Mesenchymal stem cell (in vitro differentiated cells and primary cell): ENCODE measurements at regions not wholly inside any gene's neighbourhood (a gene's known extent, or its start where the extent isn't known, plus 50 kb on each side); places are given as distances from the start of the nearest gene placed in this dataset.

Source experiments
- DNase-seq: peaks from one replicate; pipeline ENCODE4 v3.0.0-alpha.2; 2013
- H2AFZ ChIP-seq: one replicate; pipeline ENCODE4 v1.6.1; 2013; ENCODE audit warnings: low read depth, mild to moderate bottlenecking, control low read depth, inconsistent platforms, low read length, moderate library complexity
- H2AK5ac ChIP-seq: 2 replicates; pipeline ENCODE4 v1.6.1; 2013; ENCODE audit warnings: low read length, moderate library complexity, mild to moderate bottlenecking, inconsistent platforms; ENCODE audit not compliant: severe bottlenecking
- H2BK120ac ChIP-seq: one replicate; pipeline ENCODE4 v1.6.1; 2013; ENCODE audit warnings: low read depth, mild to moderate bottlenecking, inconsistent platforms, low read length, moderate library complexity
- H2BK12ac ChIP-seq, 2 experiments: one replicate each; pipeline ENCODE4 v1.6.1; 2013; ENCODE audit warnings: inconsistent platforms in 2 of 2, low read length in 2 of 2, mild to moderate bottlenecking in 2 of 2, moderate library complexity in 2 of 2, control low read depth in 1 of 2
- H2BK15ac ChIP-seq: one replicate; pipeline ENCODE4 v1.6.1; 2013; ENCODE audit warnings: mild to moderate bottlenecking, low read depth, inconsistent platforms; ENCODE audit not compliant: poor library complexity, severe bottlenecking
- H2BK5ac ChIP-seq: 2 replicates; pipeline ENCODE4 v1.6.1; 2013; ENCODE audit warnings: low read depth, mild to moderate bottlenecking, low read length, control low read depth, inconsistent platforms; ENCODE audit not compliant: poor library complexity, severe bottlenecking
- H3K14ac ChIP-seq, 2 experiments: one replicate each; pipeline ENCODE4 v1.6.1; 2013; ENCODE audit warnings: inconsistent platforms in 2 of 2, low read length in 2 of 2, control low read depth in 1 of 2, mild to moderate bottlenecking in 1 of 2, moderate library complexity in 1 of 2
- H3K18ac ChIP-seq, 2 experiments: one replicate each; pipeline ENCODE4 v1.6.1; 2013; ENCODE audit warnings: inconsistent platforms in 2 of 2, low read length in 2 of 2, control low read depth in 1 of 2, low read depth in 1 of 2, mild to moderate bottlenecking in 1 of 2
- H3K23ac ChIP-seq, 2 experiments: one replicate each; pipeline ENCODE4 v1.6.1; 2013; ENCODE audit warnings: inconsistent platforms in 2 of 2, low read length in 2 of 2, mild to moderate bottlenecking in 2 of 2, moderate library complexity in 2 of 2, control low read depth in 1 of 2
- H3K27ac ChIP-seq: 2 replicates; pipeline ENCODE4 v1.5.1; 2013; ENCODE audit warnings: mild to moderate bottlenecking, moderate library complexity, low read length, control low read depth, inconsistent platforms; ENCODE audit not compliant: poor library complexity, severe bottlenecking
- H3K27me3 ChIP-seq, 2 experiments: 2 replicates each; pipeline versions ENCODE4 v1.6.1 to v1.7.0; 2013; ENCODE audit warnings: low read length in 2 of 2, mild to moderate bottlenecking in 2 of 2, moderate library complexity in 2 of 2, control low read depth in 1 of 2, inconsistent platforms in 1 of 2; ENCODE audit not compliant: control insufficient read depth in 1 of 2, insufficient read depth in 1 of 2
- H3K36me3 ChIP-seq, 2 experiments: 2 replicates each; pipeline versions ENCODE4 v1.6.1 to v1.7.0; 2013; ENCODE audit warnings: low read length in 2 of 2, control low read depth in 1 of 2, inconsistent platforms in 1 of 2, low read depth in 1 of 2, mild to moderate bottlenecking in 1 of 2; ENCODE audit not compliant: insufficient read depth in 2 of 2, control insufficient read depth in 1 of 2
- H3K4ac ChIP-seq, 2 experiments: one replicate each; pipeline ENCODE4 v1.6.1; 2013; ENCODE audit warnings: inconsistent platforms in 2 of 2, low read length in 2 of 2, mild to moderate bottlenecking in 2 of 2, moderate library complexity in 2 of 2, control low read depth in 1 of 2, low read depth in 1 of 2
- H3K4me1 ChIP-seq: 2 replicates; pipeline ENCODE4 v1.6.1; 2013; ENCODE audit warnings: low read depth, low read length, control low read depth; ENCODE audit not compliant: control insufficient read depth, insufficient read depth
- H3K4me2 ChIP-seq: 2 replicates; pipeline ENCODE4 v1.6.1; 2013; ENCODE audit warnings: low read length, mild to moderate bottlenecking, inconsistent platforms; ENCODE audit not compliant: poor library complexity, severe bottlenecking
- H3K4me3 ChIP-seq, 2 experiments: 2 replicates each; pipeline versions ENCODE4 v1.5.1 to v1.7.0; 2013; ENCODE audit warnings: low read length in 2 of 2, mild to moderate bottlenecking in 2 of 2, control low read depth in 1 of 2, low read depth in 1 of 2; ENCODE audit not compliant: insufficient read depth in 1 of 2
- H3K79me1 ChIP-seq: replicated peaks from 2 replicates; pipeline ENCODE4 v1.6.1; 2013; ENCODE audit warnings: mild to moderate bottlenecking, control low read depth, low read length, inconsistent platforms; ENCODE audit not compliant: poor library complexity, severe bottlenecking
- H3K9ac ChIP-seq: 2 replicates; pipeline ENCODE4 v1.7.0; 2013; ENCODE audit warnings: mild to moderate bottlenecking, low read length, moderate library complexity
- H3K9me3 ChIP-seq: 2 replicates; pipeline ENCODE4 v1.7.0; 2013; ENCODE audit warnings: mild to moderate bottlenecking, low read length; ENCODE audit not compliant: control insufficient read depth
- H4K8ac ChIP-seq: one replicate; pipeline ENCODE4 v1.6.1; 2013; ENCODE audit warnings: inconsistent platforms, mild to moderate bottlenecking, low read length, moderate library complexity
- H4K91ac ChIP-seq: one replicate; pipeline ENCODE4 v1.6.1; 2013; ENCODE audit warnings: mild to moderate bottlenecking, low read length, inconsistent platforms
- WGBS: methylation state at CpG from one replicate; pipeline ENCODE4 v1.1.7; 2013; ENCODE audit warnings: mixed read lengths; 5-methylcytosine and 5-hydroxymethylcytosine counted together

GRCh38 chr16:51658531-51658930 is 507.5 kb upstream of the SALL1 start:
- Histone ChIP-seq H3K9ac (no peak overlapping the region), H2BK5ac (no peak overlapping the region), H2BK120ac (no peak overlapping the region), H3K27me3 (peaks cover 0 to 3% of the 10 kb centered on the region in 2 experiments), H3K18ac (no peak overlapping the region), H3K79me1 (no peaks in the 10 kb centered on the region), H3K27ac (no peak overlapping the region), H2AFZ (no peak overlapping the region), H3K4ac (no peak overlapping the region), H3K4me3 (no peak overlapping the region), H3K9me3 (no peaks in the 10 kb centered on the region), H3K14ac (no peak overlapping the region), H4K8ac (no peak overlapping the region), H3K23ac (no peak overlapping the region), H3K36me3 (no peaks in the 10 kb centered on the region), H2BK15ac (no peak overlapping the region), H3K4me2 (no peak overlapping the region), H2BK12ac (no peak overlapping the region), H3K4me1 (no peaks in the 10 kb centered on the region), H2AK5ac (no peak overlapping the region), H4K91ac (no peak overlapping the region)
- 98% methylated on average over 8 of the region's 8 CpGs for WGBS
- DNase-seq, result no peak

- Histone ChIP-seq H2BK120ac (no peak overlapping the region), H2AFZ (no peak overlapping the region), H3K27me3 (peaks cover 0 to 3% of the 10 kb centered on the region in 2 experiments), H3K27ac (no peak overlapping the region), H3K18ac (no peak overlapping the region), H2BK5ac (no peak overlapping the region), H4K8ac (no peak overlapping the region), H2AK5ac (no peak overlapping the region), H2BK12ac (no peak overlapping the region), H3K4me3 (no peak overlapping the region), H3K9ac (no peak overlapping the region), H3K4me1 (no peaks in the 10 kb centered on the region), H3K14ac (no peak overlapping the region), H3K79me1 (no peaks in the 10 kb centered on the region), H3K36me3 (no peaks in the 10 kb centered on the region), H3K4ac (no peak overlapping the region), H3K9me3 (no peaks in the 10 kb centered on the region), H3K4me2 (no peak overlapping the region), H3K23ac (no peak overlapping the region), H4K91ac (no peak overlapping the region), H2BK15ac (no peak overlapping the region)
- no peak for DNase-seq
- WGBS, result 74% methylated on average over 3 of the region's 4 CpGs
Observed at GRCh38 chr16:51657848-51658247, 506.8 kb upstream of the SALL1 start.

- no peak overlapping the region for H2BK5ac ChIP-seq
- H3K9me3 ChIP-seq, result no peaks in the 10 kb centered on the region
- H3K4ac ChIP-seq, result no peak overlapping the region
- no peak for DNase-seq
- no peak overlapping the region for H3K23ac ChIP-seq
- H3K14ac ChIP-seq, result no peak overlapping the region
- no peak overlapping the region for H2BK12ac ChIP-seq
- no peak overlapping the region for H3K4me3 ChIP-seq
- 72% methylated on average over 1 of the region's 2 CpGs for WGBS
- no peaks in the 10 kb centered on the region for H3K36me3 ChIP-seq
- H2BK120ac ChIP-seq, result no peak overlapping the region
- H4K91ac ChIP-seq, result no peak overlapping the region
- no peaks in the 10 kb centered on the region for H3K79me1 ChIP-seq
- no peak overlapping the region for H4K8ac ChIP-seq
- no peak overlapping the region for H3K18ac ChIP-seq
- no peak overlapping the region for H3K27ac ChIP-seq
- H2BK15ac ChIP-seq, result no peak overlapping the region
- H3K4me2 ChIP-seq, result no peak overlapping the region
- H2AFZ ChIP-seq, result no peak overlapping the region
- no peak overlapping the region for H2AK5ac ChIP-seq
- H3K4me1 ChIP-seq, result no peaks in the 10 kb centered on the region
- peaks cover 3 to 5% of the 10 kb centered on the region in 2 experiments for H3K27me3 ChIP-seq
- H3K9ac ChIP-seq, result no peak overlapping the region
Observed at GRCh38 chr16:51655249-51655648, 504.2 kb upstream of the SALL1 start.

GRCh38 chr16:51651061-51651466 is 500.0 kb upstream of the SALL1 start:
- H3K4me1 ChIP-seq, result no peaks in the 10 kb centered on the region
- H3K27me3 ChIP-seq, result peaks cover 3 to 5% of the 10 kb centered on the region in 2 experiments
- 58% methylated on average over 15 of the region's 15 CpGs for WGBS
- no peaks in the 10 kb centered on the region for H3K9me3 ChIP-seq
- H3K18ac ChIP-seq, result no peak overlapping the region
- H4K8ac ChIP-seq, result no peak overlapping the region
- H3K79me1 ChIP-seq, result no peaks in the 10 kb centered on the region
- H3K14ac ChIP-seq, result peak overlapping the region in 1 of 2 experiments; percentile 22
- H3K4ac ChIP-seq, result no peak overlapping the region
- no peak overlapping the region for H3K27ac ChIP-seq
- H2AK5ac ChIP-seq, result no peak overlapping the region
- no peak overlapping the region for H3K9ac ChIP-seq
- no peak for DNase-seq
- H2BK120ac ChIP-seq, result no peak overlapping the region
- H2BK15ac ChIP-seq, result no peak overlapping the region
- no peak overlapping the region for H2BK12ac ChIP-seq
- no peak overlapping the region for H3K4me2 ChIP-seq
- no peak overlapping the region for H2AFZ ChIP-seq
- H3K36me3 ChIP-seq, result no peaks in the 10 kb centered on the region
- no peak overlapping the region for H4K91ac ChIP-seq
- no peak overlapping the region for H2BK5ac ChIP-seq
- no peak overlapping the region for H3K23ac ChIP-seq
- no peak overlapping the region for H3K4me3 ChIP-seq
